HG03378 (cell line): ENCODE measurements at regions not wholly inside any gene's neighbourhood (a gene's known extent, or its start where the extent isn't known, plus 50 kb on each side); places are given as distances from the start of the nearest gene placed in this dataset.
"Not testable (repeated sequence)": the region's sequence is repeated elsewhere in the genome, so short reads cannot be mapped to it uniquely, and the experiment has no call there.

ENCODE experiments used
- ATAC-seq: cut with Tn5 transposase; IDR thresholded peaks from one replicate; pipeline ENCODE4 v1.9.1; 2021; ENCODE audit warnings: mild to moderate bottlenecking, moderate library complexity; ENCODE audit not compliant: unreplicated experiment

DNA sequence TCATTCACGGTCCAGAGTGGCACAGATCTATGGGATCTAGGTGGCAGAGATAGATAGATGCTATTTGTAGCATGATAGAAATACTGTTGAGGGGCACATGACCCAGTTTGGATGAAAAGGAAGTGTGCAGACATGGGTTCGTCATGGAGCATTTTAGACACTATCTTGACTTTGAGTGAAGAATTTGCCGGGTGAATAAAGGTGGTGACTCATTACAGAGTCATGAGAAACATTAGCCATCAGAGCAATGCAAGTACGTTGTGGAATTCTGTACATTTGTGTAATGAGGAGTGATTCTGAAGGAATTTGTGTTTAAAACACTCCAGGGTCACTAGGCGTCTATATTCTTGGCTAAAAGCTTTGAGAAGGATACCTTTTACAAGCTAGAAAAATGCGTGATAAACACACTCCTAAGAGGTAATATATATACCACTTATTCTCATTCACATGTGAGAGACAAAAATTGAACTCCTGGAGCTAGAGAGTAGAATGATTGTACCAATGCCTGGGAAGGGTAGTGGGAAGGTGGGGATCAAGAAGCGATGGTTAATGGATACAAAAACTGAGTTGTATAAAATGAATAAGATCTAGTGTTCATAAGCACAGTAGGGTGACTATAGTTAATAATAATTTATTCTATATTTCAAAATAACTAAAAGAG lies 593.7 kb upstream of the LUZP2 start:
- no peak for ATAC-seq

DNA sequence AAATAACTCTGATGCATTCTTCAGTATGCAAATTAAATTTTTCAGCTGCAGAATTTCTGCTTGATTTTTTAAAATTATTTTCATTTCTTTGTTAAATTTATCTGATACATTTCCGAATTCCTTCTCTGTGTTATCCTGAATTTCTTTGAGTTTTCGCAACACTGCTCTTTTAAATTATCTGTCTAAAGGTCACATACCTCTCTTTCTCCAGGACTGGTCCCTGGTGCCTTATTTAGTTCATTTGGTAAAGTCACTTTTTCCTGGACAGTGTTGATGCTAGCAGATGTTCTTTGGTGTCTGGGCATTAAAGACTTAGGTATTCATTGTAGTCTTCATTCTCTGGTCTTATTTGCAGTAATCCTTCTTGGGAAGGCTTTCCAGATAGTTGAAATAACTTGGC lies 577.4 kb upstream of the LUZP2 start:
- no peak for ATAC-seq

DNA sequence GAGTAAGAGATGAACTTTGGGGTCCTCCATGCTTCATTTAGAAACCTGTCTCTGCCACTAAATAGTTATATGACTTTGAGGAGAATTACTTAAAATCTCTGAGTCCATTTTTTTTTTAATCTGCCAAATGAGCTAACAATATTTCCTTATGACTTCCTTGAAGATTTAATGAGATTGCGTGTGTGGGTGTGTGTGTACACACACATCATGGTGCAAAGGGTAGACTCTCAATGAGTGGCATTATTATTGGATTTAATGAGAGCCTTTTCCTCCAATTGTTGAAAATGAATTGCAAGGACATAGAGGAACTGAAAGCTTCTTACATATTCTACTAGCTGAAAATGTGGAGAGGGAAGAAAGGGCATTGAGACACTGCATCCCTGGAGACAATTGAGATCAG lies 573.5 kb upstream of the LUZP2 start:
- ATAC-seq = no peak

DNA sequence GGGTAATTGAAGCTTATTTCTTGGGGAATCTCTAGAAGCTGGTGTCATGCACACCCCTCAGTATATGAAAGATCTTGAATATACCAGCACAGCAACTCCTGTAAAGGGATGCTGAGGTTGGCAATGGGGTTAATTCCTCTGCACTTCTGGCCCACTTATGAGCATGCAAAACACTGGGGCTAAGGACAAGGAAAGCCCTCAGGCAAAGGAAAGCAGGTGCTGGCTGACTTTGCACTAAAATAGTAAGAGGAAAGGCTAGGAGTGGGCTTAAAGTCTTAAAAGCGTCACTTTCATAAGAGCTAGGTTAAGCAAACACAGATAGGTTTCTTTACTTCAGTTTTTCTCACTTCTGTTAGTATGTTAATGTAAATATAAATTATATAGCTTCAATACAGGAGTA lies 572.6 kb upstream of the LUZP2 start:
- no peak for ATAC-seq

DNA sequence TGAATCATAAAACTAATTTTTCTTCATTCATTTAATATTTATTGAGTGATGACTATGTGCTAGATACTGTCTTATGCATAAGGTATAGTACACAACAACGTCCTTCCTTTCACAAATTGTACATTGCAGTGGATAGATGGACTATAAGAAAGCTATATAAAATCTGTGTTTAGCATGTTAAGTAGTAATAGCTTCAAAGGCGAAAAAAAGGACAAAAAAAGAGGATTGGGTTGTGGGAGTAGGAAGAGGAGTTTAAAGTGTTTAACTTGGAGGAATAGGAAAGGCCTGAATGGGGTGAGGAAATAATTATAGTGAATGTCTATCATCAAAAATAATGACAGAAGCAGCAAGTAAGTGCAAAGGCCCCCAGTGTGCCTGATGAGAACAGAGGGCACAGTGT lies 565.4 kb upstream of the LUZP2 start:
- ATAC-seq = no peak

DNA sequence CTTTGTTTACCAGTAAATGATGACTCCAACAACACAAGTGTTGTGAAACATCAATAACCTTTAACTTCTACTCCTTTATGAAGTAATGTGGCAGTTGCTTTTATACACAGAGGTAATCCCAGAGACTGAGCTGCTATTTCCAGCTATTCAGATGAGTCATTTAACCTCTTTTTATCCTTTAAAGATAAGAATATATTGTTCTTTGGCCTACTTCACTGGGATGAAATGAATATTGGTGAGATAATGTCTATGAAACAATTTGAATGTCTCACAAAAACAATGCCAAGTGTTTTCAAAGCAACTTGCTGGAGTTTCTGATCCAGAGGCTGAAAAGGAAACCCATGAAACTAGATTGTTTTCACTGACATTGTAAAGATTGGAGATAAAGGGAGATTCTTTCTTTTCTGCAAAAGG lies 564.4 kb upstream of the LUZP2 start:
- no peak for ATAC-seq

DNA sequence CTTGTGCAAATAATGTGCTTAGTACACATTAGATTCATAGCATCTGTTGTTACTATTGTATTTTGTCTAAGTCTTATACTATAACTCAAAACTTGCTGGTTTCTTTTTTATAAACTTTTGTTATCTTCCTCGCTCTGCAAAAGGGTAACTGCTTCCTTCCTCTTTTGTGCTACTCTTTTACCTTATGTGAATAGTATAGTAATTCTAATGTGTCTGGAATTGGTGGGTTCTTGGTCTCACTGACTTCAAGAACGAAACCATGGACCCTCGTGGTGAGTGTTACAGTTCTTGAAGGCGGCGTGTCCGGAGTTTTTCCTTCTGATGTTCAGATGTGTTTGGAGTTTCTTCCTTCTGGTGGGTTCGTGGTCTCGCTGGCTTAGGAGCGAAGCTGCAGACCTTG lies 563.1 kb upstream of the LUZP2 start:
- no peak for ATAC-seq

DNA sequence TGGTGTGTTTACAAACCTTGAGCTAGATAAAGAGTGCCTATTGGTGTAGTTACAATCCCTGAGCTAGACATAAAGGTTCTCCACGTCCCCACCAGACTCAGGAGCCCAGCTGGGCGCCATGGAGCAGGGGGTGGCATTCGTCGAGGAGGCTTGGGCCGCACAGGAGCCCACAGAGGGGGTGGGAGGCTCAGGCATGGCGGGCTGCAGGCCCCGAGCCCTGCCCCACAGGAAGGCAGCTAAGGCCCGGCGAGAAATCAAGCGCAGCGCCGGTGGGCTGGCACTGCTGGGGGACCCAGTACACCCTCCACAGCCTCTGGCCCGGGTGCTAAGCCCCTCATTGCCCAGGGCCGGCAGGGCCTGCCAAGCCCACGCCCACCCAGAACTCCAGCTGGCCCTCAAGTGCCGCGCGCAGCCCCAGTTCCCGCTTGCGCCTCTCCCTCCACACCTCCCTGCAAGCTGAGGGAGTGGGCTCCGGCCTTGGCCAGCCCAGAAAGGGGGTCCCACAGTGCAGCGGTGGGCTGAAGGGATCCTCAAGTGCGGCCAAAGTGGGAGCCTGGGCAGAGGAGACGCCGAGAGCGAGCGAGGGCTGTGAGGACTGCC lies 562.1 kb upstream of the LUZP2 start:
- not testable (repeated sequence) for ATAC-seq

DNA sequence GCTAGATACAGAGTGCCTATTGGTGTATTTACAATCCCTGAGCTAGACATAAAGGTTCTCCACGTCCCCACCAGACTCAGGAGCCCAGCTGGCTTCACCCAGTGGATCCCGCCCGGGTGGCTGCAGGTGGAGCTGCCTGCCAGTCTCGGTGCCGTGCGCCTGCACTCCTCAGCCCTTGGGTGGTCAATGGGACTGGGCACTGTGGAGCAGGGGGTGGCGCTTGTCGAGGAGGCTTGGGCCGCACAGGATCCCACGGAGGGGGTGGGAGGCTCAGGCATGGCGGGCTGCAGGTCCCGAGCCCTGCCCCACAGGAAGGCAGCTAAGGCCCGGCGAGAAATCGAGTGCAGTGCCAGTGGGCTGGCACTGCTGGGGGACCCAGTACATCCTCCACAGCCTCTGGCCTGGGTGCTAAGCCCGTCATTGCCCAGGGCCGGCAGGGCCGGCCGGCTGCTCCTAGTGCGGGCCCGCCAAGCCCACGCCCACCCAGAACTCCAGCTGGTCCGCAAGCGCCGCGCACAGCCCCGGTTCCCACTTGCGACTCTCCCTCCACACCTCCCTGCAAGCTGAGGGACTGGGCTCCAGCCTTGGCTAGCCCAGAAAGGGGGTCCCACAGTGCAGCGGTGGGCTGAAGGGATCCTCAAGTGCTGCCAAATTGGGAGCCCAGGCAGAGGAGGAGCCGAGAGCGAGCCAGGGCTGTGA lies 554.6 kb upstream of the LUZP2 start:
- not testable (repeated sequence) for ATAC-seq

DNA sequence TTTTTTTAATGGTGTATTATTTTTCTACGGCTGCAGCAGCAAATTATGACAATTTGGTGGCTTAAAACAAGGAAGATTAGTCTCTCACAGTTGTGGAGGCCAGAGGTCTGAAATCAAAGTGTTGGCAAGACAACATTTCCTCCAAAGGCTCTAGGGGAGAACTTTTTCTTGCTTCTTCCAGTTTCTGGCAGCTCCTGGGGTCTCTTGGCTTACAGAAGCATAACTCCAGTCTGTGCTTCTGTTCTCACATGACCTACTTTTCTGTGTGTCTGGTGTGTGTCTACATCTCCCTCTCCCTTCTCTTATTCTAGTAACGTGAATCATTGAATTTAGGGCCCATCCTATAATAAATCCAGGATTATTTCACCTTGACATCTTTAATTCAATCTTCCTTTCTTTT lies 551.9 kb upstream of the LUZP2 start:
- no peak for ATAC-seq

DNA sequence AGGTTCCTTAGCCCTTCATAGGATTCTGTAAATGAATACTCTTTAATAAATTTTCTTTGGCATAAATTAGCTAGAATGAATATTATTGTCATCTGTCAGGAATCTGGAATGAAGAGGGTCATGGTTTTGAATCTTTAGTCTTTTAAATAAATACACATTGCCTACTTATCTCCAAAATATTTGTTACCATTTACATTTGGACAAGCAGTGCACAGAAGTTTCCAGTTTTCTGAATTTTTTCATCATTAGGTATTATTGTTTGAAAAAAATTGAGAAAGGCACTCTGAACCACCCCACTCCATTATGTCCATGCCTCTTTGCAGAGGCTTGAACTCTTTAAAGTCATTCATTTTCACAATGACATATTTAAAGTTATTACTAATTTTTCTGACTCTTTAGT lies 549.0 kb upstream of the LUZP2 start:
- ATAC-seq = no peak

DNA sequence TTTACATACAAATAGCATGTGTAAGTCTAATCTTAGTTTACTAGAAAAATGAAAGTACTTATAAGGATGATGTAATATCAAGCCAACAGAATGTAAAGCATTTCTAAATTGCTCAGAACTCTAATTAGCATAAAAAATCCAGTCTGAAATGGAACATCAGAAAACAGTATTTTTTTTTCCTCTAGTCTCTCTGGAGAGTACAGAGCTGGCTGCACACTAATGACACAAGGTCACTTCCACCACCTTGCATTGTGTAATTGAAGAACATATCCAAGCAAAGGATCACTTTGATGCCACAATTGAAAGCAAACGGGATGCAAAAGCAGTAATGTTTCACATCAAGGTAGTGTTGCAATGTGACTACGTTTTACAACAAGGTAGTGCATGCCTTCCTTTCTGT lies 548.0 kb upstream of the LUZP2 start:
- no peak for ATAC-seq

DNA sequence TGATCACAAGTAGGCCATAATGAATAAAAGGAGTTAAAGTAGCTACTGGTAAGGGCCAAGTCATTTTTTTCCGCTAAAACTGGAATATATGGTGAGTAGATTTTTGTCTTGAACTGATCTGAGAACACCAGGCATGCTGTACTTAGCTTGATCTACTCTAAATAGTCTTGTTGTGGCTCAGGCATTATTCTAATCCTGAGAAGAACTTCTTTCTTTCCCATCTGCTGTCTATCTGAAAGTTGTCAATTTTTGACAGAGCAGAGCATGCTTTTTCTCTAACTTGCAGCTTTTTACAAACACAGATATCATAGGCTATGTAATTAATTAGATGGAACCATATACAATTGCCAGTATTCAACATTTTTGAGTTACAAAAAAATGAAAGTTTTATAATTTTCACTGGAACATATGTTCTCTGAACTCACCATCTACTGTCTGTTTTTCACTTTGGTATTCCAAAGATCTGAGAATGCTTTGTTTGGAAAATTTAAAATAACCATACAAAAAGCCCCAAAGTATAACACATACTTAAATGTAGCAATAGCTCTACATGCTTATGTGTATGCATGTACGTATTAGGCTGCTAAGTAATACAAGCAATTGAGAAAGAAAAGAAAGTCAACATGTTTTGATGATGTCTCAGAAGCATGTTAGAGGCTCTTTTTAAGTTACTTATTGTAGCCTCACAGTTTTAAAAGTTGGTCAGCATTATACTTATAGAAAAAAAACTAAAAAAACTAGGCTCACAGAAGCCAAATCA lies 542.7 kb upstream of the LUZP2 start:
- ATAC-seq = no peak

DNA sequence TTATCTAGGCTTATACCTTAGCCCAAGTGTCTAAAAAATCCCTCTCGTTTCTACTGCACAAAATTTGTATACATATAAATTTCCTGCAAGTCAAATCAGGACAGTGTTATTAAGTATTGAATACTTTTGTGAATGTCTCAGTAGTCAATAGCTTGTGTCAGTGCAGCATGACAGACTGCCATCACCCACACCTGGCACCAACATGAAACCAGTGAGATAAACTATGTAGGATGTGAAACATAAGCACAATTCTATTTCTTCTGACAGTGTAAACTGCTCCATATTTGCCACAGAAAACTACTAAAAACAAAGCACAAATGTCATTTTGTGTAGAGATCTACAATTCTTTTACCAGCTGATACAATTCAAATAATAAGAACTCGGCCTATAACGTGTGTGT lies 542.1 kb upstream of the LUZP2 start:
- no peak for ATAC-seq

DNA sequence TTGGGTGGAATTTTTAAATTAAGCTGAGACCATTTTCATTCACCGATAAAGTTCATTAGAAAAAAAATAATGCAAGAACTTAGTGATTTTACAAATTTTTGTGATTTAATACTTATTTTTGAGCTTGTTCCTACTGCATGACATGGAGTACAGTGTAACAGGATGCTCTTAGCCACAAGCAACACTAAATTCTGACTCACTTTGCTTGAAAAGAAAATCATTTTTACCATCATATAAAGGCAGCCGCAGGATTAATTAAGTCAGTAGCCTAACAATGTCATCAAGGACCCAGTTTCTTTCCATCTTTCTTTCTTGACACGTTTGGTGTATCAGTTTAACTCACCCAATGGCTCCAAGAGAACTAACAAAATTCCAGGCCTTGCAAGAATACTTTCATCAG lies 540.3 kb upstream of the LUZP2 start:
- ATAC-seq = no peak

DNA sequence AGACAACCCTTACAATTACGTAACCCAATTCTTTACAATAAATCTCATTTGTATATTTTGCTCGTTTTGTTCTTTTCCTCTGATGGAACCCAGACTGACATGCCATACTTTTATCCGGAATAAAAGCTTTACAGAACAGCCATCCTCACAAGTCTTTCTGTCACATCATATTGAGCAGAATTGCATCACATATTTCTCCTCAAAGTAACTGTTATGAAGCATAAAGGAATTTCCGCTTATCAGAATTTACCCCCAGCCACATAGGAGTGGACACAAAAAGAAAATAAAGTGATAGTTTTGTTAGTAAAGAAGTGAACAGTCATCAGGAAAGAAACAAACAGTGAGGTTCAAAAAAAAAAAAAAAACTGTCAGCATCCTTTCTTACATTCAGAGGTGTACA lies 539.5 kb upstream of the LUZP2 start:
- no peak for ATAC-seq

DNA sequence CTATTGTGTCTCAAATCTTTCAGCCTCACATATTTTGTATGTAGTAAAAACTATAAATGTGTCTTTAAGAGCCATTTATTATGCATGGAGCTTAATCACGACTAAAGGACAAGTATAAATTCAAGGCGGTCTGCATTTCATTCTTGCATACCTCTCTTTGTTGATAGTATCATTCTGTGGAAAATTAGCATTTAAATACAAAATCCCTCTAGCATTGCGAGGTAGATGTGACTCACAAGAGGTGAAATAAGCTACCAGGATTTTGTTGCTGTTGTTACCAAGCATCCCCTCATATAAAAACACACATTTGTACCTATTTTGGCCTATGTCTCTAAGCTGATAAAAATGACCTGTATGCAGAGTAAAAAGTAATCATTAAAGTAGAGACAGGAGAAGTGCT lies 537.4 kb upstream of the LUZP2 start:
- no peak for ATAC-seq

DNA sequence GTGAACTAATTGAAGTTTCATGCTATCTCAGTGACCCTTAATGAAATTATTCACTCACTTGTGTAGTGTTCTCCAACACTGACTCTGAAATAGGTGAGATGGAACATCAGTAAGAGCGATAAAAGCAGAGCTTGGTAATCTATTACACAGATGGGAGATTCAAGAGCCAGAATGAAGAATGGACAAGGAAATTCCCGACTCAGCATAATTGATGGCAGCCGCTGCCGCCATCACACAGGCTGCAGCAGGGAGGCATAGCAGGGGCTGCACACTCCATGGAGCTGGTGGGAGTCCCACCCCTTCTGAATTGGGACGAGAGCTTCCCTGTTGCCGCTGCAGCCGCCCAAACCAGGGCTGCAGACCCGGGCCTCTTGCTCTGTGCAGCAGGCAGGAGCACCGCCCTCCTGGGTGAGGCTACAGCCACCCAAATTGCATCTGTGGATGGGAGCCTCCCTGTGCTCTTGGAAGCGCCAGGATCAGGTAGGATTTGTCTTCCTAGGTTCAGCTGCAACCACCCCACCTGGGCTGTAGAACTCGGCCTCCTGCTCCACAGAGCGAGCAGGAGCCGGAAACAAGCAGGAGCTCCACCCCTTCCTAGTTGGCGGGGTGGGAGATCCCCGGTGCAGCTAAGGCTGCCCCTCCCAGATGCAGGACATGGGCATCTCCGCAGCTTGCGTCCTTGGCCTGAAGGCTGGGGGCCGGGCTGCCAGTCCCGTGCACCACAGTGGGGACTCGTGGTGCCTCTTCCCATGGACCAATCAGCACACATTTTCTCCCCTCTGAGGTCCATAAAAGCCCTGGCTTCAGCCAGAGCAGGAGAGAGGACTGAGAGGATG lies 535.1 kb upstream of the LUZP2 start:
- no peak for ATAC-seq

DNA sequence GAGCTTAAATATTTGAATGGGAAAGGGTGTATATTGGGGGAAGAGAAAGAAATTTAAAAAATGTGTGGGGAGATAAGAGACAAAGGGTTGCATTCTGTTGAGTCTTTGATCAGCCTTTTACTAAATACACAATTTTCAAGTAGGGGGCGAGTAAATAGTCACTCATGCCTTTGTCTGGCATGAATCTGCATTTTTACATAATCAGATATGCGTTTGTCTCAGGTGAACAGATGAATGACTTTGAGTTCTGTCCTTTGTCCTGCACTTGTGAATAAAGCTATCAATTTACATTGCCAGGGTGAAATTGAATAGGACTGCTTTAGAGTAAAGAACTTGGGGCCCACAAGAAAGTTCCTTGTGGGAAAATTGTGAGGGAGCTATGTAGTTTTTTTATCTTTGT lies 523.6 kb upstream of the LUZP2 start:
- ATAC-seq = no peak

DNA sequence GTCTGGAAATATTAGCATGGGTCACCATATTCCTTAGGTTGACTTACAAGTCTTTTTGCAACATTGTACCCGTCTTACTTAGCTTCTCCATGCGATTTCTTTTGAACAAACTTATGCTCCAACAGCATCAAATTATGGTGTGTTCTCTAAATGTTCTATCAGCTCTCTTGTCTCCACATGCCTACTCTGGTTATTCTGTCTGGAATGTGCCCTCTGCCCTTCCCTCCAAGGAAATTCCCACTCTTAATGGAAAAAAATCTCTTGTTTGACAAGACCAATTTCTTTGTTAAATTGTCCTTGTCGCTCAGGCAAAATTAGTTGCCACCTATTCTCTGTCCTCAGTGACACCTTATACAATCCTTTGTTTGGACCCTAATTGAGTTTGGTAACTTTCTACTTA lies 522.8 kb upstream of the LUZP2 start:
- no peak for ATAC-seq

DNA sequence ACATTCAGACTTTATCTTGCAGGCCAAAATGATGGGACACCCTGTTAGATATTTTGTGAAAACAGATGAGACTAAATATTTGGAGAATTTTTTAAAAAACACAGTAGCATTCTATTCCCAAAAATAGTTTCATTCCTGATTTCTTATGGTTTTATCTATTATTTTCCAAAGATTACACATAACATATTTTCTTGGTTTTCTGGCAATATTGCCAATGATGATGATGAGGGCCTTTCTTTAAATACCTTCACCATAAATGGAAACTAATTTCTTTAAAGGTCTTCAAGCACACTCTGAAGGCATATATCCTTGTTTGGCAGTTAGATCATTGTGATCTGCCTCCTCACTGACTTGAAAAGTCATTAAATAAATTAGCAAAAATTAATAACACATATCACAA lies 522.3 kb upstream of the LUZP2 start:
- ATAC-seq = no peak
